ENCODE measurements at regions not wholly inside any gene's neighbourhood (a gene's known extent, or its start where the extent isn't known, plus 50 kb on each side); places are given as distances from the start of the nearest gene placed in this dataset.

DNA sequence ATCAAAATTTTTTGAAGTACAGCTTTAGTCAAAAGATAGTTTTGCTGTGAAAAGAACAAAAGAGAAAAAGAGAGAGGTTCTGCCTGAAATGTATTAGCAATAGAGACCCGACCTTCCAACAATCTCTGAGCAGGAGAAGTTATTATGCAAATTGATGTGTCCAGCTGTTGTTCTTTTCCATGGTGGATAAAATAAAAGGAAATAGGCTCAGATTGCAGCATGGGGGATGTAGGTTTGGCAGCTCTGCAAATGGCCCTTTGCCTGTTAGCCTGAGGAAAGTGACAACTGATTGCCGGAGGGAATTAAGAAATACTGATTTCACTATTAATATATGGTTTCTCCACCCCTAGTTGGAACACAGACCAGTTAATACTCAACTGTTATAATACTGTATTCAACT, 1283.2 kb upstream of the NXPH2 start:
- H3K36me3 ChIP-seq (ENCODE audit: control insufficient read depth, insufficient read depth, low read length) = no peaks in the 10 kb centered on the region
- DNase-seq (ENCODE audit: low read depth, low spot score) (no peak), ATAC-seq (no peak)
- in situ Hi-C loops (cut with HindIII; ENCODE audit: low pct_unique_long_range_greater_than_20kb, low sequenced_read_pairs) (no loop called here), intact Hi-C loops (cut with micrococcal nuclease; ENCODE audit: unreplicated experiment) (no loop called here)
- no peaks in the 10 kb centered on the region for H3K27me3 ChIP-seq (ENCODE audit: control insufficient read depth, insufficient read depth, low read length)
- H3K4me3 ChIP-seq (ENCODE audit: low read depth in 2 of 2, low read length in 2 of 2) = no peak overlapping the region
- no peak for TF ChIP-seq SIN3A (IDR thresholded peaks at IDR 0.05; ENCODE audit: borderline replicate concordance, insufficient read depth, low read depth, low read length)
- H3K27ac ChIP-seq (ENCODE audit: low read length) = no peak overlapping the region
- BruUV-seq (replicated peaks) = no TSS peak
- CTCF ChIA-PET = no interaction called here
- POLR2A ChIA-PET = no interaction called here
- H3K9me3 ChIP-seq (ENCODE audit: control insufficient read depth, insufficient read depth, low read depth, low read length) = no peaks in the 10 kb centered on the region
- no peaks in the 10 kb centered on the region for H3K4me1 ChIP-seq (ENCODE audit: control insufficient read depth, insufficient read depth, low read length)

DNA sequence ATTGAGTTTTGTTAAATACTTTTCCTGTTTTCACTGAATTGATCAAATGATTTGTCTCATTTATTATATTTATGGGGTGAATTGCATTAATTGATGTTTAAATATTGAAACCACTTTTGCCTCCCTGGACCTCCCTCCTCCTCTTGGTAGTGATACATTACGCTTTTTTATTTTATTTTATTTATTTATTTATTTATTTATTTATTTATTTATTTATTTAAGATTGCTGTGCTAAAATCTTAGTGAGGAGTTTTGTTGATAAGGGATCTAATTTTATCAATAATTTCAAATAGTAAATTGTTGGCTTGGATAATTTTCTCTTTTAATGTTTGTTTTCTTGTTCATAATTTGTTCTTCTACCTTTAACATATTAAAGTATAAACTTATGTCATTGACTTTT, 1281.0 kb upstream of the NXPH2 start:
- TF ChIP-seq, protein P1, sequence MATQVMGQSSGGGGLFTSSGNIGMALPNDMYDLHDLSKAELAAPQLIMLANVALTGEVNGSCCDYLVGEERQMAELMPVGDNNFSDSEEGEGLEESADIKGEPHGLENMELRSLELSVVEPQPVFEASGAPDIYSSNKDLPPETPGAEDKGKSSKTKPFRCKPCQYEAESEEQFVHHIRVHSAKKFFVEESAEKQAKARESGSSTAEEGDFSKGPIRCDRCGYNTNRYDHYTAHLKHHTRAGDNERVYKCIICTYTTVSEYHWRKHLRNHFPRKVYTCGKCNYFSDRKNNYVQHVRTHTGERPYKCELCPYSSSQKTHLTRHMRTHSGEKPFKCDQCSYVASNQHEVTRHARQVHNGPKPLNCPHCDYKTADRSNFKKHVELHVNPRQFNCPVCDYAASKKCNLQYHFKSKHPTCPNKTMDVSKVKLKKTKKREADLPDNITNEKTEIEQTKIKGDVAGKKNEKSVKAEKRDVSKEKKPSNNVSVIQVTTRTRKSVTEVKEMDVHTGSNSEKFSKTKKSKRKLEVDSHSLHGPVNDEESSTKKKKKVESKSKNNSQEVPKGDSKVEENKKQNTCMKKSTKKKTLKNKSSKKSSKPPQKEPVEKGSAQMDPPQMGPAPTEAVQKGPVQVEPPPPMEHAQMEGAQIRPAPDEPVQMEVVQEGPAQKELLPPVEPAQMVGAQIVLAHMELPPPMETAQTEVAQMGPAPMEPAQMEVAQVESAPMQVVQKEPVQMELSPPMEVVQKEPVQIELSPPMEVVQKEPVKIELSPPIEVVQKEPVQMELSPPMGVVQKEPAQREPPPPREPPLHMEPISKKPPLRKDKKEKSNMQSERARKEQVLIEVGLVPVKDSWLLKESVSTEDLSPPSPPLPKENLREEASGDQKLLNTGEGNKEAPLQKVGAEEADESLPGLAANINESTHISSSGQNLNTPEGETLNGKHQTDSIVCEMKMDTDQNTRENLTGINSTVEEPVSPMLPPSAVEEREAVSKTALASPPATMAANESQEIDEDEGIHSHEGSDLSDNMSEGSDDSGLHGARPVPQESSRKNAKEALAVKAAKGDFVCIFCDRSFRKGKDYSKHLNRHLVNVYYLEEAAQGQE (IDR thresholded peaks at IDR 0.05; ENCODE audit: insufficient read depth in 1 of 2, low read depth in 2 of 2, low read length in 1 of 2) = no peak
- TF ChIP-seq SIN3A (IDR thresholded peaks at IDR 0.05; ENCODE audit: borderline replicate concordance, insufficient read depth, low read depth, low read length) (no peak), POLR2AphosphoS5 (IDR thresholded peaks at IDR 0.05; ENCODE audit: low read depth, low read length) (no peak), TCF7L2 (IDR thresholded peaks at IDR 0.05; ENCODE audit: low read depth, low read length) (no peak)
- TF ChIP-seq, protein P2, sequence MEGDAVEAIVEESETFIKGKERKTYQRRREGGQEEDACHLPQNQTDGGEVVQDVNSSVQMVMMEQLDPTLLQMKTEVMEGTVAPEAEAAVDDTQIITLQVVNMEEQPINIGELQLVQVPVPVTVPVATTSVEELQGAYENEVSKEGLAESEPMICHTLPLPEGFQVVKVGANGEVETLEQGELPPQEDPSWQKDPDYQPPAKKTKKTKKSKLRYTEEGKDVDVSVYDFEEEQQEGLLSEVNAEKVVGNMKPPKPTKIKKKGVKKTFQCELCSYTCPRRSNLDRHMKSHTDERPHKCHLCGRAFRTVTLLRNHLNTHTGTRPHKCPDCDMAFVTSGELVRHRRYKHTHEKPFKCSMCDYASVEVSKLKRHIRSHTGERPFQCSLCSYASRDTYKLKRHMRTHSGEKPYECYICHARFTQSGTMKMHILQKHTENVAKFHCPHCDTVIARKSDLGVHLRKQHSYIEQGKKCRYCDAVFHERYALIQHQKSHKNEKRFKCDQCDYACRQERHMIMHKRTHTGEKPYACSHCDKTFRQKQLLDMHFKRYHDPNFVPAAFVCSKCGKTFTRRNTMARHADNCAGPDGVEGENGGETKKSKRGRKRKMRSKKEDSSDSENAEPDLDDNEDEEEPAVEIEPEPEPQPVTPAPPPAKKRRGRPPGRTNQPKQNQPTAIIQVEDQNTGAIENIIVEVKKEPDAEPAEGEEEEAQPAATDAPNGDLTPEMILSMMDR (IDR thresholded peaks at IDR 0.05) = no peak

DNA sequence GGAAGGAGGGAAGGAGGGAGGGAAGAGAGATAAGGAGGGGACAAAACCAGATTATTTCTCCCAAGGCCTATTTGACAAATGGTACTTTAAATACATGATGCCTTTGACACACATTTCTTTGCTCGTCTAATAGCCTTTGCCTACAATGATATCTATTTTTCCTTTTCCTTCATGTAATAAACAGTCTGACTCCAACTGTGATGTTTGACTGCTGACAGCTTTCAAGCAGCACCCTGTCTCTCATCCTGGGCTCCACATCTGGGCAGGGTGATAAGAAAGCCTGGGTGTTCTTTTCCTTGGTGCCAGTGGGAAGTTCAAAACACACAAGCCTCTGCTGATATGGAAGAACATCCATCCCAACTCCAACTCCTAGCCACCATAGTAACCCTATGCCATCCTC, 1277.7 kb upstream of the NXPH2 start:
- BruUV-seq (replicated peaks) = no TSS peak
- ChIA-PET CTCF (no interaction called here), POLR2A (no interaction called here)
- DNase-seq (ENCODE audit: low read depth, low spot score) (no peak), ATAC-seq (no peak)
- in situ Hi-C loops (cut with HindIII; ENCODE audit: low pct_unique_long_range_greater_than_20kb, low sequenced_read_pairs) (no loop called here), intact Hi-C loops (cut with micrococcal nuclease; ENCODE audit: unreplicated experiment) (no loop called here)
- H3K27me3 ChIP-seq (ENCODE audit: control insufficient read depth, insufficient read depth, low read length) = no peaks in the 10 kb centered on the region
- no peaks in the 10 kb centered on the region for H3K36me3 ChIP-seq (ENCODE audit: control insufficient read depth, insufficient read depth, low read length)
- no peak for TF ChIP-seq TCF7L2 (IDR thresholded peaks at IDR 0.05; ENCODE audit: low read depth, low read length)
- TF ChIP-seq SIN3A (IDR thresholded peaks at IDR 0.05; ENCODE audit: borderline replicate concordance, insufficient read depth, low read depth, low read length) = no peak
- no peak for TF ChIP-seq POLR2AphosphoS5 (IDR thresholded peaks at IDR 0.05; ENCODE audit: low read depth, low read length)
- TF ChIP-seq, protein P1 (IDR thresholded peaks at IDR 0.05; ENCODE audit: insufficient read depth in 1 of 2, low read depth in 2 of 2, low read length in 1 of 2) = no peak
- TF ChIP-seq, protein P2 (IDR thresholded peaks at IDR 0.05) = no peak
- no peak overlapping the region for H3K27ac ChIP-seq (ENCODE audit: low read length)
- no peaks in the 10 kb centered on the region for H3K4me1 ChIP-seq (ENCODE audit: control insufficient read depth, insufficient read depth, low read length)
- H3K4me3 ChIP-seq (ENCODE audit: low read depth in 2 of 2, low read length in 2 of 2) = no peak overlapping the region
- no peaks in the 10 kb centered on the region for H3K9me3 ChIP-seq (ENCODE audit: control insufficient read depth, insufficient read depth, low read depth, low read length)

More for the DNA sequence above, 1281.0 kb upstream of the NXPH2 start:
- no TSS peak for BruUV-seq (replicated peaks)
- ATAC-seq = no peak
- H3K9me3 ChIP-seq (ENCODE audit: control insufficient read depth, insufficient read depth, low read depth, low read length) = no peaks in the 10 kb centered on the region
- ChIA-PET CTCF (no interaction called here), POLR2A (no interaction called here)
- H3K27ac ChIP-seq (ENCODE audit: low read length) = no peak overlapping the region
- no peaks in the 10 kb centered on the region for H3K27me3 ChIP-seq (ENCODE audit: control insufficient read depth, insufficient read depth, low read length)
- H3K36me3 ChIP-seq (ENCODE audit: control insufficient read depth, insufficient read depth, low read length) = no peaks in the 10 kb centered on the region
- no peak overlapping the region for H3K4me3 ChIP-seq (ENCODE audit: low read depth in 2 of 2, low read length in 2 of 2)
- intact Hi-C loops (cut with micrococcal nuclease; ENCODE audit: unreplicated experiment) = no loop called here
- in situ Hi-C loops (cut with HindIII; ENCODE audit: low pct_unique_long_range_greater_than_20kb, low sequenced_read_pairs) = no loop called here
- no peaks in the 10 kb centered on the region for H3K4me1 ChIP-seq (ENCODE audit: control insufficient read depth, insufficient read depth, low read length)
- DNase-seq (ENCODE audit: low read depth, low spot score) = no peak
